SK-N-SH treated with all-trans-retinoic acid at 6 μM for 48 hours (cell line): ENCODE measurements at regions not wholly inside any gene's neighbourhood (a gene's known extent, or its start where the extent isn't known, plus 50 kb on each side); places are given as distances from the start of the nearest gene placed in this dataset.

Experiments used
- ATAC-seq: fragments of 200-7000 bp; cut with Tn5 transposase; 3 replicates; pipeline ENCODE4 v1.9.1; 2020; ENCODE audit warnings: mild to moderate bottlenecking, moderate library complexity
- ARNTL ChIP-seq: fragments of 450-650 bp; formaldehyde crosslinking; IDR thresholded peaks from 2 replicates; pipeline ENCODE4 v1.5.0; 2020; ENCODE audit warnings: low read depth, mild to moderate bottlenecking, moderate library complexity, borderline replicate concordance
- CSDC2 ChIP-seq: fragments of 250-450 bp; sonication (Bioruptor Pico); IDR thresholded peaks from 2 replicates; pipeline ENCODE4 v1.5.0; 2020; ENCODE audit warnings: mild to moderate bottlenecking, moderate library complexity
- ESRRG ChIP-seq: fragments of 250-450 bp; sonication (Bioruptor Pico); IDR thresholded peaks from 2 replicates; pipeline ENCODE4 v1.6.1; 2021; ENCODE audit warnings: mild to moderate bottlenecking
- ISL1 ChIP-seq: fragments of 250-450 bp; sonication (Bioruptor Pico); IDR thresholded peaks from 2 replicates; pipeline ENCODE4 v2.1.2; 2022; ENCODE audit warnings: mild to moderate bottlenecking, moderate library complexity
- PPARA ChIP-seq: fragments of 250-450 bp; sonication (Bioruptor Pico); IDR thresholded peaks from 2 replicates; pipeline ENCODE4 v1.5.0; 2020; ENCODE audit warnings: mild to moderate bottlenecking, borderline replicate concordance
- SNAI2 ChIP-seq: fragments of 250-450 bp; sonication (Bioruptor Pico); IDR thresholded peaks from 2 replicates; pipeline ENCODE4 v1.5.0; 2020; ENCODE audit warnings: mild to moderate bottlenecking, moderate library complexity
- TCF4 ChIP-seq: fragments of 250-450 bp; sonication (Bioruptor Pico); IDR thresholded peaks from 2 replicates; pipeline ENCODE4 v1.8.0; 2021; ENCODE audit warnings: mild to moderate bottlenecking, moderate library complexity, borderline replicate concordance
- TOX ChIP-seq: fragments of 250-450 bp; sonication (Bioruptor Pico); IDR thresholded peaks from 2 replicates; pipeline ENCODE4 v1.8.0; 2021; ENCODE audit warnings: mild to moderate bottlenecking, moderate library complexity, borderline replicate concordance
- ZC3H10 ChIP-seq: fragments of 250-450 bp; sonication (Bioruptor Pico); IDR thresholded peaks from 2 replicates; pipeline ENCODE4 v1.5.1; 2021; ENCODE audit warnings: mild to moderate bottlenecking, moderate library complexity
- ZFP3 ChIP-seq: fragments of 250-450 bp; sonication (Bioruptor Pico); IDR thresholded peaks from 2 replicates; pipeline ENCODE4 v1.5.0; 2020; ENCODE audit warnings: mild to moderate bottlenecking, moderate library complexity
- ZFP30 ChIP-seq: fragments of 450-650 bp; formaldehyde crosslinking; IDR thresholded peaks from 2 replicates; pipeline ENCODE4 v1.5.0; 2022; ENCODE audit warnings: mild to moderate bottlenecking, moderate library complexity
- ZNF565 ChIP-seq: fragments of 450-650 bp; formaldehyde crosslinking; conservative IDR thresholded peaks from 2 replicates; pipeline ENCODE4 v1.5.0; 2020; ENCODE audit warnings: low read depth, mild to moderate bottlenecking, moderate library complexity
- TF ChIP-seq, protein P1 (sequence below): fragments of 250-450 bp; sonication (Bioruptor Pico); IDR thresholded peaks from 2 replicates; pipeline ENCODE4 v1.8.0; 2021; ENCODE audit warnings: low read depth, mild to moderate bottlenecking, moderate library complexity, borderline replicate concordance
- TF ChIP-seq, protein P2 (sequence below): fragments of 250-450 bp; sonication (Bioruptor Pico); IDR thresholded peaks from 2 replicates; pipeline ENCODE4 v1.5.1; 2020; ENCODE audit warnings: low read depth, mild to moderate bottlenecking, moderate library complexity
- TF ChIP-seq, protein P3 (sequence below): fragments of 250-450 bp; sonication (Bioruptor Pico); IDR thresholded peaks from 2 replicates; pipeline ENCODE4 v1.5.0; 2020; ENCODE audit warnings: mild to moderate bottlenecking, moderate library complexity

- TF ChIP-seq PPARA (CRISPR knock-in tag), result no peak
- TF ChIP-seq, protein P1, sequence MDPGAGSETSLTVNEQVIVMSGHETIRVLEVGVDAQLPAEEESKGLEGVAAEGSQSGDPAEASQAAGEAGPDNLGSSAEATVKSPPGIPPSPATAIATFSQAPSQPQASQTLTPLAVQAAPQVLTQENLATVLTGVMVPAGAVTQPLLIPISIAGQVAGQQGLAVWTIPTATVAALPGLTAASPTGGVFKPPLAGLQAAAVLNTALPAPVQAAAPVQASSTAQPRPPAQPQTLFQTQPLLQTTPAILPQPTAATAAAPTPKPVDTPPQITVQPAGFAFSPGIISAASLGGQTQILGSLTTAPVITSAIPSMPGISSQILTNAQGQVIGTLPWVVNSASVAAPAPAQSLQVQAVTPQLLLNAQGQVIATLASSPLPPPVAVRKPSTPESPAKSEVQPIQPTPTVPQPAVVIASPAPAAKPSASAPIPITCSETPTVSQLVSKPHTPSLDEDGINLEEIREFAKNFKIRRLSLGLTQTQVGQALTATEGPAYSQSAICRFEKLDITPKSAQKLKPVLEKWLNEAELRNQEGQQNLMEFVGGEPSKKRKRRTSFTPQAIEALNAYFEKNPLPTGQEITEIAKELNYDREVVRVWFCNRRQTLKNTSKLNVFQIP (CRISPR knock-in tag), result no peak
- no peak for TF ChIP-seq ISL1 (CRISPR knock-in tag)
- no peak for TF ChIP-seq ZNF565 (CRISPR knock-in tag)
- no peak for TF ChIP-seq ZFP30
- TF ChIP-seq, protein P2, sequence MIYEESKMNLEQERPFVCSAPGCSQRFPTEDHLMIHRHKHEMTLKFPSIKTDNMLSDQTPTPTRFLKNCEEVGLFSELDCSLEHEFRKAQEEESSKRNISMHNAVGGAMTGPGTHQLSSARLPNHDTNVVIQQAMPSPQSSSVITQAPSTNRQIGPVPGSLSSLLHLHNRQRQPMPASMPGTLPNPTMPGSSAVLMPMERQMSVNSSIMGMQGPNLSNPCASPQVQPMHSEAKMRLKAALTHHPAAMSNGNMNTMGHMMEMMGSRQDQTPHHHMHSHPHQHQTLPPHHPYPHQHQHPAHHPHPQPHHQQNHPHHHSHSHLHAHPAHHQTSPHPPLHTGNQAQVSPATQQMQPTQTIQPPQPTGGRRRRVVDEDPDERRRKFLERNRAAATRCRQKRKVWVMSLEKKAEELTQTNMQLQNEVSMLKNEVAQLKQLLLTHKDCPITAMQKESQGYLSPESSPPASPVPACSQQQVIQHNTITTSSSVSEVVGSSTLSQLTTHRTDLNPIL (CRISPR knock-in tag), result no peak
- TF ChIP-seq CSDC2, result no peak
- no peak for TF ChIP-seq ARNTL (CRISPR knock-in tag)
- no peak for TF ChIP-seq SNAI2 (CRISPR knock-in tag)
- no peak for TF ChIP-seq ZFP3 (CRISPR knock-in tag)
- TF ChIP-seq ZC3H10 (CRISPR knock-in tag), result no peak
- TF ChIP-seq TOX (CRISPR knock-in tag), result no peak
These were observed 209.7 kb upstream of the BOD1L1 start for GRCh38 chr4:13836946-13837912.

DNA sequence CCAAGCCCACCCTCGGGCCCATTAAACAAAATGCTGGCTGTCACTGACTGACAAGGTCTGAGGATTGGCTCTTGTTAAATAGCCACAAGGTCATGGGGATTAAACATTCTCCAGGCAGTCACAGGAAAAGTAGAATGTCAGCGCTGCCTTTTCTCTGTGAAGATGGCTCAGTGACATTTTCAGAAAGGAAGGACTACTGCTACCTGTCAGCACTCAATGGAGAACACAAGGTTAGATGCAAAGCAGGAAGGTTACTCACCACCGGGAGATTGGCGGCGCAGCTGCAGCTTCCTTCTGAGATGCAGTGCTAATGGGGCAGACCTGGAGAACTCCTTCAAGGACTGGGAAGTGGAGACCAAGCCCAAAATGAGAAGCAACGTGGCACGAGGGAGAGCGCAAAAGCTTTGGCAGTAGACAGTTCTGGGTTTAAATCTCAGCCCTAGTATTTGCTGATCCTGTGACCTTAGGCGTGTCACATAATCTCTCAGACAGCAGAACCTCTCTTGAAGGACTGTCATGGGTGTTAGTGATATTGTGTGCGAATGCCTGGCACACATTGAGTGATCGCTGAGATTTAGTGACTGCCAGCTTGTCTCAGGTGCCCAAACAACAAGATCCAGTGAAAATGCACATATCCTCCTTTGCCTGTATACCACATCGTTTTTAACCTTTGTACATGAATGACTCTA lies 213.1 kb upstream of the BOD1L1 start:
- no peak for TF ChIP-seq TCF4 (CRISPR knock-in tag)
- TF ChIP-seq PPARA (CRISPR knock-in tag), result no peak
- ATAC-seq, result no peak

More at GRCh38 chr4:13836946-13837912, 209.7 kb upstream of the BOD1L1 start:
- ATAC-seq, result no peak

GRCh38 chr4:13844740-13845139 lies 217.2 kb upstream of the BOD1L1 start:
- no peak for ATAC-seq

More at GRCh38 chr4:13844740-13845139, 217.2 kb upstream of the BOD1L1 start:
- no peak for TF ChIP-seq ZFP3 (CRISPR knock-in tag)
- no peak for TF ChIP-seq ESRRG (CRISPR knock-in tag)
- TF ChIP-seq ARNTL (CRISPR knock-in tag), result no peak
- TF ChIP-seq ZC3H10 (CRISPR knock-in tag), result no peak
- TF ChIP-seq ISL1 (CRISPR knock-in tag), result no peak
- no peak for TF ChIP-seq TOX (CRISPR knock-in tag)
- no peak for TF ChIP-seq ZNF565 (CRISPR knock-in tag)
- no peak for TF ChIP-seq ZFP30
- no peak for TF ChIP-seq TCF4 (CRISPR knock-in tag)
- TF ChIP-seq, protein P3, sequence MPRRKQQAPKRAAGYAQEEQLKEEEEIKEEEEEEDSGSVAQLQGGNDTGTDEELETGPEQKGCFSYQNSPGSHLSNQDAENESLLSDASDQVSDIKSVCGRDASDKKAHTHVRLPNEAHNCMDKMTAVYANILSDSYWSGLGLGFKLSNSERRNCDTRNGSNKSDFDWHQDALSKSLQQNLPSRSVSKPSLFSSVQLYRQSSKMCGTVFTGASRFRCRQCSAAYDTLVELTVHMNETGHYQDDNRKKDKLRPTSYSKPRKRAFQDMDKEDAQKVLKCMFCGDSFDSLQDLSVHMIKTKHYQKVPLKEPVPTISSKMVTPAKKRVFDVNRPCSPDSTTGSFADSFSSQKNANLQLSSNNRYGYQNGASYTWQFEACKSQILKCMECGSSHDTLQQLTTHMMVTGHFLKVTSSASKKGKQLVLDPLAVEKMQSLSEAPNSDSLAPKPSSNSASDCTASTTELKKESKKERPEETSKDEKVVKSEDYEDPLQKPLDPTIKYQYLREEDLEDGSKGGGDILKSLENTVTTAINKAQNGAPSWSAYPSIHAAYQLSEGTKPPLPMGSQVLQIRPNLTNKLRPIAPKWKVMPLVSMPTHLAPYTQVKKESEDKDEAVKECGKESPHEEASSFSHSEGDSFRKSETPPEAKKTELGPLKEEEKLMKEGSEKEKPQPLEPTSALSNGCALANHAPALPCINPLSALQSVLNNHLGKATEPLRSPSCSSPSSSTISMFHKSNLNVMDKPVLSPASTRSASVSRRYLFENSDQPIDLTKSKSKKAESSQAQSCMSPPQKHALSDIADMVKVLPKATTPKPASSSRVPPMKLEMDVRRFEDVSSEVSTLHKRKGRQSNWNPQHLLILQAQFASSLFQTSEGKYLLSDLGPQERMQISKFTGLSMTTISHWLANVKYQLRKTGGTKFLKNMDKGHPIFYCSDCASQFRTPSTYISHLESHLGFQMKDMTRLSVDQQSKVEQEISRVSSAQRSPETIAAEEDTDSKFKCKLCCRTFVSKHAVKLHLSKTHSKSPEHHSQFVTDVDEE (CRISPR knock-in tag), result no peak
- TF ChIP-seq, protein P2 (CRISPR knock-in tag), result no peak
- TF ChIP-seq PPARA (CRISPR knock-in tag), result no peak
